ENCODE measurements at regions not wholly inside any gene's neighbourhood (a gene's known extent, or its start where the extent isn't known, plus 50 kb on each side); places are given as distances from the start of the nearest gene placed in this dataset.

- ATAC-seq: no peak
- Histone ChIP-seq H4K20me1 (ENCODE audit: low read length) (no peaks in the 10 kb centered on the region), H3K36me3 (ENCODE audit: low read depth, low read length) (no peaks in the 10 kb centered on the region), H3K79me2 (ENCODE audit: low read length) (no peaks in the 10 kb centered on the region), H2AFZ (ENCODE audit: low read length) (no peak overlapping the region), H3F3A (ENCODE audit: low read length, unreplicated experiment) (no peaks in the 10 kb centered on the region), H3K27ac (ENCODE audit: low read length) (no peak overlapping the region), H3K9ac (ENCODE audit: low read length) (no peak overlapping the region), H3K4me3 (ENCODE audit: low read length) (no peak overlapping the region), H3K27me3 (ENCODE audit: low read length) (peaks cover 17% of the 10 kb centered on the region; the same call in 1 of the 2 replicates), H3K4me2 (ENCODE audit: low read length) (no peak overlapping the region), H3K9me2 (replicated peaks; ENCODE audit: low read length) (no peaks in the 10 kb centered on the region), H3K4me1 (ENCODE audit: insufficient read depth, low read length) (no peaks in the 10 kb centered on the region), H3K9me3 (ENCODE audit: low read length) (no peaks in the 10 kb centered on the region)
- DNase-seq: no peak
- ChIA-PET CTCF (no interaction called here), POLR2A (ENCODE audit: unreplicated experiment) (no interaction called here)
- no peak for TF ChIP-seq CTCF (conservative IDR thresholded peaks at IDR 0.05; ENCODE audit: low read depth, low read length)
- intact Hi-C loops (cut with micrococcal nuclease): no loop called here
- no TSS peak for BruUV-seq (replicated peaks)
These were observed 341.3 kb upstream of the LINC00305 start for GRCh38 chr18:64490207-64490606.

GRCh38 chr18:64488698-64489097, 339.8 kb upstream of the LINC00305 start:
- TF ChIP-seq EZH2 (IDR thresholded peaks at IDR 0.05; ENCODE audit: low read length, unreplicated experiment) (no peak), EZH2phosphoT487 (IDR thresholded peaks at IDR 0.05; ENCODE audit: borderline replicate concordance, low read length) (no peak), CTCF (conservative IDR thresholded peaks at IDR 0.05; ENCODE audit: low read depth, low read length) (no peak)
- ATAC-seq: no peak
- Histone ChIP-seq H3K79me2 (ENCODE audit: low read length) (no peaks in the 10 kb centered on the region), H3K4me3 (ENCODE audit: low read length) (no peak overlapping the region), H2AFZ (ENCODE audit: low read length) (no peak overlapping the region), H3K27me3 (ENCODE audit: low read length) (peaks cover 12% of the 10 kb centered on the region; the same call in 1 of the 2 replicates), H3K36me3 (ENCODE audit: low read depth, low read length) (no peaks in the 10 kb centered on the region), H3K4me2 (ENCODE audit: low read length) (no peak overlapping the region), H3F3A (ENCODE audit: low read length, unreplicated experiment) (no peaks in the 10 kb centered on the region), H3K27ac (ENCODE audit: low read length) (no peak overlapping the region), H3K9ac (ENCODE audit: low read length) (no peak overlapping the region), H3K4me1 (ENCODE audit: insufficient read depth, low read length) (no peaks in the 10 kb centered on the region), H3K9me3 (ENCODE audit: low read length) (no peaks in the 10 kb centered on the region), H3K9me2 (replicated peaks; ENCODE audit: low read length) (no peaks in the 10 kb centered on the region), H4K20me1 (ENCODE audit: low read length) (no peaks in the 10 kb centered on the region)
- ChIA-PET CTCF (no interaction called here), POLR2A (ENCODE audit: unreplicated experiment) (no interaction called here)
- intact Hi-C loops (cut with micrococcal nuclease): no loop called here
- no peak for DNase-seq
- BruUV-seq (replicated peaks): no TSS peak

GRCh38 chr18:64474773-64475172, 325.9 kb upstream of the LINC00305 start:
- no peaks in the 10 kb centered on the region for H4K20me1 ChIP-seq (ENCODE audit: low read length)
- no peak for TF ChIP-seq CTCF (conservative IDR thresholded peaks at IDR 0.05; ENCODE audit: low read depth, low read length)
- TF ChIP-seq EZH2 (IDR thresholded peaks at IDR 0.05; ENCODE audit: low read length, unreplicated experiment): no peak
- no peak for TF ChIP-seq EZH2phosphoT487 (IDR thresholded peaks at IDR 0.05; ENCODE audit: borderline replicate concordance, low read length)
- BruUV-seq (replicated peaks): no TSS peak
- no peak for DNase-seq
- H3K4me1 ChIP-seq (ENCODE audit: insufficient read depth, low read length): no peaks in the 10 kb centered on the region
- no peak overlapping the region for H3K4me2 ChIP-seq (ENCODE audit: low read length)
- H3K27ac ChIP-seq (ENCODE audit: low read length): no peak overlapping the region
- H2AFZ ChIP-seq (ENCODE audit: low read length): no peak overlapping the region
- H3F3A ChIP-seq (ENCODE audit: low read length, unreplicated experiment): no peaks in the 10 kb centered on the region
- no peaks in the 10 kb centered on the region for H3K36me3 ChIP-seq (ENCODE audit: low read depth, low read length)
- peaks cover 2% of the 10 kb centered on the region; the same call in 1 of the 2 replicates for H3K27me3 ChIP-seq (ENCODE audit: low read length)
- ATAC-seq: no peak
- no peaks in the 10 kb centered on the region for H3K9me3 ChIP-seq (ENCODE audit: low read length)
- H3K79me2 ChIP-seq (ENCODE audit: low read length): no peaks in the 10 kb centered on the region
- no peak overlapping the region for H3K4me3 ChIP-seq (ENCODE audit: low read length)
- ChIA-PET POLR2A (ENCODE audit: unreplicated experiment) (no interaction called here), CTCF (no interaction called here)
- intact Hi-C loops (cut with micrococcal nuclease): no loop called here
- no peak overlapping the region for H3K9ac ChIP-seq (ENCODE audit: low read length)
- H3K9me2 ChIP-seq (replicated peaks; ENCODE audit: low read length): no peaks in the 10 kb centered on the region

Measured in PC-3 (cell line).